BJ (cell line): ENCODE measurements at regions not wholly inside any gene's neighbourhood (a gene's known extent, or its start where the extent isn't known, plus 50 kb on each side); places are given as distances from the start of the nearest gene placed in this dataset.

Source experiments
- CTCF ChIA-PET: fragments of 350-600 bp; formaldehyde crosslinking; extraction: SDS; loops from one replicate; lab custom pipeline; 2021; ENCODE audit warnings: antibody characterized with exemption, inconsistent platforms; lab: Yijun Ruan, JAX
- POLR2A ChIA-PET: fragments of 300-600 bp; sonication (Branson Sonifier 250); formaldehyde crosslinking; extraction: SDS; loops from one replicate; lab custom pipeline; 2021; ENCODE audit warnings: antibody characterized with exemption; lab: Charles Lee
- DNase-seq: peaks from one replicate; pipeline ENCODE4 v3.0.0-alpha.2; 2011; ENCODE audit warnings: low read depth
- H3K27me3 ChIP-seq: 2 replicates; pipeline ENCODE4 v1.6.0; 2011; ENCODE audit warnings: low read length; ENCODE audit not compliant: control insufficient read depth, insufficient read depth
- H3K36me3 ChIP-seq: 2 replicates; pipeline ENCODE4 v1.5.1; 2011; ENCODE audit warnings: low read length; ENCODE audit not compliant: control insufficient read depth, insufficient read depth
- H3K4me3 ChIP-seq: 2 replicates; pipeline ENCODE4 v1.5.1; 2011; ENCODE audit warnings: low read depth, mild to moderate bottlenecking, control low read depth, low read length
- CTCF ChIP-seq: IDR thresholded peaks from 2 replicates; pipeline ENCODE4 v1.5.1; 2011; ENCODE audit warnings: low read depth, mild to moderate bottlenecking, control low read depth, inconsistent platforms, low read length, moderate library complexity; ENCODE audit not compliant: insufficient read depth

- ChIA-PET CTCF (interaction anchor here (0.6 to 1.0 kb wide), 2 partner anchors 11 to 871 kb away, joined by 3 to 4 read pairs; no protein-coding TSS in a partner anchor), POLR2A (no interaction called here)
- no peak for TF ChIP-seq CTCF
- Histone ChIP-seq H3K27me3 (no peaks in the 10 kb centered on the region), H3K36me3 (no peaks in the 10 kb centered on the region), H3K4me3 (no peak overlapping the region)
- DNase-seq: no peak
Observed at GRCh38 chr12:28027947-28028724, 55.6 kb upstream of the PTHLH start.

GRCh38 chr12:28032811-28033537, 60.4 kb upstream of the PTHLH start:
- POLR2A ChIA-PET: no interaction called here

GRCh38 chr12:28033538-28033915, 61.0 kb upstream of the PTHLH start:
- DNase-seq: no peak
- CTCF ChIA-PET: no interaction called here
- Histone ChIP-seq H3K4me3 (no peak overlapping the region), H3K27me3 (no peaks in the 10 kb centered on the region), H3K36me3 (no peaks in the 10 kb centered on the region)
- TF ChIP-seq CTCF: no peak
- POLR2A ChIA-PET: no interaction called here

More at GRCh38 chr12:28032811-28033537, 60.4 kb upstream of the PTHLH start:
- H3K36me3 ChIP-seq: no peaks in the 10 kb centered on the region
- DNase-seq: no peak
- no peak overlapping the region for H3K4me3 ChIP-seq
- CTCF ChIA-PET: no interaction called here
- no peak for TF ChIP-seq CTCF
- H3K27me3 ChIP-seq: no peaks in the 10 kb centered on the region

- ChIA-PET POLR2A (no interaction called here), CTCF (no interaction called here)
- no peak for TF ChIP-seq CTCF
- no peaks in the 10 kb centered on the region for H3K27me3 ChIP-seq
- DNase-seq: no peak
- no peaks in the 10 kb centered on the region for H3K36me3 ChIP-seq
- no peak overlapping the region for H3K4me3 ChIP-seq
Observed at GRCh38 chr12:28034271-28034670, 61.7 kb upstream of the PTHLH start.

DNA sequence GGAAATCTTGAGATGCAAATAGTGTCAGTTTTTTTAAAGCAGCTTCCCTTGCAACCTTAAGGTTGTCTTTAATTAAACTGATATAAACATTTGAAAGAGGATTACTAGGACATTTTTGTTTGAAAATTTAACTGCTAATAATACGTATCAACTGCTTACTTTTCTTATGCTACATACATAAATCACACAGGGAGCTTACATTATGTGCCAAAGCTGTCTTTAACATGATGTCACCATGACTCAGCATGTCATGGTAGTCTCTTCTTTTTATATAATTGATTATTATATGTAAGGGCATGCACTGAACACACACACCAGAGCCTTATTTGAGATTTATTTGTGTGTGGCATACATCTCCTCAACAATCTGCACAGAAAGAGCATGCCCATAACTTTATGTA, 63.0 kb upstream of the PTHLH start:
- TF ChIP-seq CTCF: no peak
- DNase-seq: no peak
- ChIA-PET CTCF (no interaction called here), POLR2A (no interaction called here)
- H3K4me3 ChIP-seq: no peak overlapping the region
- no peaks in the 10 kb centered on the region for H3K36me3 ChIP-seq
- no peaks in the 10 kb centered on the region for H3K27me3 ChIP-seq
